ENCODE measurements at regions not wholly inside any gene's neighbourhood (a gene's known extent, or its start where the extent isn't known, plus 50 kb on each side); places are given as distances from the start of the nearest gene placed in this dataset.

- no peak for TF ChIP-seq POLR2A (IDR thresholded peaks at IDR 0.05)
- no peak for TF ChIP-seq CTCF (IDR thresholded peaks at IDR 0.05 in 4 of 5, conservative IDR thresholded peaks at IDR 0.05 in 1 of 5)
These were observed 136.7 kb upstream of the CST7 start for GRCh38 chr20:24812373-24812772.
